Fibroblast of mammary gland (primary cell): ENCODE measurements at regions not wholly inside any gene's neighbourhood (a gene's known extent, or its start where the extent isn't known, plus 50 kb on each side); places are given as distances from the start of the nearest gene placed in this dataset.

ENCODE experiments used
- DNase-seq: peaks from one replicate; pipeline ENCODE4 v3.0.0-alpha.2; 2010; ENCODE audit warnings: low read depth
- H3K4me3 ChIP-seq: 2 replicates; pipeline ENCODE4 v1.5.1; 2011; ENCODE audit warnings: low read depth, mild to moderate bottlenecking, low read length, moderate library complexity; ENCODE audit not compliant: control insufficient read depth
- TF ChIP-seq, protein P1 (sequence below): conservative IDR thresholded peaks from 2 replicates; pipeline ENCODE4 v1.5.1; 2011; ENCODE audit warnings: low read depth, low read length, inconsistent platforms; ENCODE audit not compliant: control insufficient read depth, insufficient read depth

DNA sequence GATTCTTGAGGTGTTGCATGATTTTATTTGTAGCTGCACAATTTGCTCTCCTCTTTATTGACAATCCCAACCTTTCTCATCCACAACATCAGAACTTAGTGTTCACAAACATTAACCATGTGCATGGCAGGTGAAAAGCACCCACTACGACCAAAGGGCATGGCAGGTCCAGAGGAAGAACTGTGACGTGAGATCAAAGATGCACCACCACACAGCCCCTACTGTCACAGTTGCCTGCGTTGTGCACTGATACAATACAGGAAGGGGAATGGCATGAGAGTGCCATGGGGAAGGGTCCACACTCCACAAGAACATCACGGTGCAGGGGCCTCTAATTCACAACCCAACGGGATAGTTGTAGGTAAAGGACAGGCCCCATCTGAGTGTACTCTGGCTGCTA lies 217.1 kb upstream of the PFKP start:
- no peak overlapping the region for H3K4me3 ChIP-seq
- no peak for DNase-seq
- TF ChIP-seq, protein P1, sequence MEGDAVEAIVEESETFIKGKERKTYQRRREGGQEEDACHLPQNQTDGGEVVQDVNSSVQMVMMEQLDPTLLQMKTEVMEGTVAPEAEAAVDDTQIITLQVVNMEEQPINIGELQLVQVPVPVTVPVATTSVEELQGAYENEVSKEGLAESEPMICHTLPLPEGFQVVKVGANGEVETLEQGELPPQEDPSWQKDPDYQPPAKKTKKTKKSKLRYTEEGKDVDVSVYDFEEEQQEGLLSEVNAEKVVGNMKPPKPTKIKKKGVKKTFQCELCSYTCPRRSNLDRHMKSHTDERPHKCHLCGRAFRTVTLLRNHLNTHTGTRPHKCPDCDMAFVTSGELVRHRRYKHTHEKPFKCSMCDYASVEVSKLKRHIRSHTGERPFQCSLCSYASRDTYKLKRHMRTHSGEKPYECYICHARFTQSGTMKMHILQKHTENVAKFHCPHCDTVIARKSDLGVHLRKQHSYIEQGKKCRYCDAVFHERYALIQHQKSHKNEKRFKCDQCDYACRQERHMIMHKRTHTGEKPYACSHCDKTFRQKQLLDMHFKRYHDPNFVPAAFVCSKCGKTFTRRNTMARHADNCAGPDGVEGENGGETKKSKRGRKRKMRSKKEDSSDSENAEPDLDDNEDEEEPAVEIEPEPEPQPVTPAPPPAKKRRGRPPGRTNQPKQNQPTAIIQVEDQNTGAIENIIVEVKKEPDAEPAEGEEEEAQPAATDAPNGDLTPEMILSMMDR: no peak

GRCh38 chr10:2844925-2845324 lies 222.4 kb upstream of the PFKP start:
- TF ChIP-seq, protein P1: no peak
- H3K4me3 ChIP-seq: no peak overlapping the region
- DNase-seq: no peak

DNA sequence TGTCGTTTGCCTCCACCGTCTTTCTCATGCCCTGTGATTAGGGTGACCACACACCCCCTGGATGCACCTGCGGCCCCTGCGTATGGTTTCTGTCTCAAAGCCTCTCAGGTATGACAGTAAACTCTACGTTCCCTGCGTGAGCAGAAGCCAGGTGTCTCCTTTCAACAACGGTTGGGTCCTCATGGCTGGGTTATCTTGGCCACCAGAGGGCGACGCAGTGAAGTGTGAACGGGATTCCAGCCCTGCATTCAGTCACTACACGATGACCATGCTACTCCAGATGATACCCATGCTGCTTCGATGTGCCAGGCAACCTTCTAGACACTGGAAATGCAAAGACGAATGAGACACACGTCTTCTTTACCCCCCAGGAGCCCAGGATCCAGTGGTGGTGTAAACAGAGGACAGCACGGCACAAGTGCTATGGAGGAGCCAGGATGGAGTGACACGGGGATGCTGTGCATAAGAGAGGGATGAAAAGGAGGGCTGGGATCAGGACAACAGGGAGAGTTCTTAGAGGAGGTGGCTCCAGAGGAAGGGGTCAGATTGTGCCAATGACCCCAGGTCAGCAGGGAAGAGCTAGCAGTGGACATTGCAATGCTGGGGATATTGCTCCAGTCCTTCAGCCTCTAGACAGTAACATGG lies 228.1 kb upstream of the PFKP start:
- TF ChIP-seq, protein P1: peak; percentile 41
- peak; percentile 7 for DNase-seq
- no peak overlapping the region for H3K4me3 ChIP-seq

GRCh38 chr10:2837674-2838073 lies 229.7 kb upstream of the PFKP start:
- no peak for DNase-seq
- no peak overlapping the region for H3K4me3 ChIP-seq
- TF ChIP-seq, protein P1: no peak

DNA sequence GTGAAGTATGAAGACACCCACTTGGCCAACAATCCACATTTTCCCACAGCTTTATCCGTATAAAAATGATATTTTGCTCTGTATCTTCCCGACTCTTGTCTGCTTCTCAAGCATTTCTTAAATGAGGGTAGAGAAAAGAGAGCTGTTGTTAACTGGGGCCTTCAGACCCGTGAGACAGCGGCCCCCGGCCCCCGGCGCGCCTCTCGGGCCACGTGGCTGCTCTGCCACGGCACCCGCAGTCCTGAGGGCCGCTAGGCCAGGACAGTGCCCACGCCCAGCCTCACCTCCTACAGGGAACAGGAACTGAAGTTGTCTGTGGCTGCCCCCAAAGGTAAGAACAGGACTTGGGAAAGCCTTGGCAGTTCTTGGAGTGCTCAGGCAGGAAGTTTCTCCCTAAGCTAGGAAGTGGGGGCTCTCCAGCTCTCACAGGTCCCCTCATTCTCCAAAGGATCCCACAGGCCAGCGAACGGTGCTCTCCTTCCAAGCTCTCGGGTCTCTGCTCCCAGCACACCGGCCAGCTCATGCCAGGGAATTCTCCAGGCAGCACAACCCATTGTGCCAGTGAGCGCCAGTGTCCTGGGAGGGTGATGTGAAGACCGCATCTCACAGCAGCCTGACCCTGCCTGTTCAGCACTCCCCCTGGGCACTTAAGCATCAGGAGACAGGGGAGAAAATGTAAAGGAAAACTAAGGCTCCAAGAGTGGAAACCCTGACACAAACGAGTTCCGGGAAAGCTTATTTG lies 230.3 kb upstream of the PFKP start:
- no peak for DNase-seq
- TF ChIP-seq, protein P1: no peak
- H3K4me3 ChIP-seq: no peak overlapping the region

GRCh38 chr10:2834214-2834613 lies 233.1 kb upstream of the PFKP start:
- H3K4me3 ChIP-seq: no peak overlapping the region
- TF ChIP-seq, protein P1: no peak
- DNase-seq: no peak

DNA sequence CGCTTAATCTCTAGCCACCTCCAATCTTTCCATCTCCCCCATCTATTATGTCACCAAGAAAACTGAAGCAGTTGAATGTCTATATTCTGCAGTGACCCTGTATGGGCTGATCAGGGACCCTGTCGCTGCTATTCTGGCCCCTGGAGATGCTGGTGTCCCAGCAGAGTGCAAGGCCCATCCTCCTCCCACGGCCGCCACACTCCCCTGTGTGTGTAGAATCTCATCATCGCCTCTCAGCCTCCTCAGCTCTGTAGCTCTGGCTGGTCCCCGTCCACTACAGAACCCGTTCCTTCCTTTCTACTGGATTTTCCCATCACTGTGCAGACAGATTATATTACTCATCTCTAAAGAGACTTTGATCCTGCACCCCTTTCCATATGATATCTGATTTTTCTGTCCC lies 235.8 kb upstream of the PFKP start:
- no peak for DNase-seq
- TF ChIP-seq, protein P1: no peak
- H3K4me3 ChIP-seq: no peak overlapping the region
